HEK293 (cell line): ENCODE measurements at regions not wholly inside any gene's neighbourhood (a gene's known extent, or its start where the extent isn't known, plus 50 kb on each side); places are given as distances from the start of the nearest gene placed in this dataset.
A peak's percentile ranks its signal among the peaks of the same experiment; 100 is the strongest.

Source experiments
- CTCF ChIA-PET: fragments of 350-600 bp; formaldehyde crosslinking; extraction: SDS; loops from one replicate; lab custom pipeline; 2021; ENCODE audit warnings: antibody characterized with exemption; lab: Yijun Ruan, JAX
- POLR2A ChIA-PET: fragments of 300-600 bp; formaldehyde crosslinking; extraction: SDS; loops from one replicate; lab custom pipeline; 2020; ENCODE audit warnings: antibody characterized with exemption, inconsistent platforms; lab: Yijun Ruan, JAX
- H3K27ac ChIP-seq: fragments of 200-500 bp; sonication (Bioruptor generic); 2 replicates; pipeline ENCODE4 v1.5.1; 2014; ENCODE audit warnings: low read depth, low read length, control low read depth, inconsistent platforms; ENCODE audit errors: extremely low read depth
- H3K36me3 ChIP-seq, 2 experiments: fragments of 200-500 bp in 1 of 2; sonication (Bioruptor generic) in 1 of 2; 1 replicate in 1 of 2; 2 replicates in 1 of 2; pipeline ENCODE4 v1.5.1; 2014 to 2017; ENCODE audit warnings: inconsistent platforms in 2 of 2, low read length in 2 of 2; ENCODE audit not compliant: control insufficient read depth in 2 of 2, insufficient read depth in 1 of 2
- H3K4me1 ChIP-seq: fragments of 200-500 bp; sonication (Bioruptor generic); 2 replicates; pipeline ENCODE4 v1.5.1; 2014; ENCODE audit warnings: mild to moderate bottlenecking, low read length, inconsistent platforms; ENCODE audit not compliant: control insufficient read depth, insufficient read depth
- H3K4me3 ChIP-seq: 2 replicates; pipeline ENCODE4 v1.5.1; 2011; ENCODE audit warnings: low read depth, mild to moderate bottlenecking, control low read depth, low read length, moderate library complexity
- H3K9me3 ChIP-seq: fragments of 200-500 bp; sonication (Bioruptor generic); 2 replicates; pipeline ENCODE4 v1.5.1; 2014; ENCODE audit warnings: low read depth, low read length, inconsistent platforms; ENCODE audit not compliant: control insufficient read depth, insufficient read depth
- BCL11A ChIP-seq: fragments of 450-650 bp; formaldehyde crosslinking; IDR thresholded peaks from 2 replicates; pipeline ENCODE4 v1.5.1; 2016; ENCODE audit warnings: low read depth, missing biosample characterization, missing genetic modification characterization
- GFI1B ChIP-seq: fragments of 450-650 bp; formaldehyde crosslinking; IDR thresholded peaks from 2 replicates; pipeline ENCODE4 v1.5.1; 2016; ENCODE audit warnings: missing biosample characterization, missing genetic modification characterization
- GLI4 ChIP-seq: fragments of 450-650 bp; formaldehyde crosslinking; IDR thresholded peaks from 2 replicates; pipeline ENCODE4 v1.5.1; 2016; ENCODE audit warnings: missing biosample characterization, missing genetic modification characterization
- IKZF3 ChIP-seq: fragments of 450-650 bp; IDR thresholded peaks from 2 replicates; pipeline ENCODE4 v1.5.0; 2018; ENCODE audit warnings: missing biosample characterization, mild to moderate bottlenecking, missing genetic modification characterization, moderate library complexity
- KLF1 ChIP-seq: fragments of 450-650 bp; formaldehyde crosslinking; IDR thresholded peaks from 2 replicates; pipeline ENCODE4 v1.5.1; 2016; ENCODE audit warnings: missing biosample characterization, missing genetic modification characterization
- KLF8 ChIP-seq: fragments of 450-650 bp; formaldehyde crosslinking; IDR thresholded peaks from 2 replicates; pipeline ENCODE4 v1.5.1; 2016; ENCODE audit warnings: missing biosample characterization, missing genetic modification characterization
- OSR2 ChIP-seq: fragments of 450-650 bp; formaldehyde crosslinking; IDR thresholded peaks from 2 replicates; pipeline ENCODE4 v1.5.1; 2016; ENCODE audit warnings: missing biosample characterization, missing genetic modification characterization
- SCRT1 ChIP-seq: fragments of 450-650 bp; formaldehyde crosslinking; IDR thresholded peaks from 2 replicates; pipeline ENCODE4 v1.5.1; 2016; ENCODE audit warnings: missing biosample characterization, missing genetic modification characterization, borderline replicate concordance
- SCRT2 ChIP-seq: fragments of 450-650 bp; formaldehyde crosslinking; IDR thresholded peaks from 2 replicates; pipeline ENCODE4 v1.5.1; 2016; ENCODE audit warnings: missing biosample characterization, missing genetic modification characterization
- SP3 ChIP-seq: fragments of 450-650 bp; formaldehyde crosslinking; IDR thresholded peaks from 2 replicates; pipeline ENCODE4 v1.5.1; 2016; ENCODE audit warnings: missing biosample characterization, missing genetic modification characterization
- YY1 ChIP-seq: fragments of 450-650 bp; formaldehyde crosslinking; IDR thresholded peaks from 2 replicates; pipeline ENCODE4 v1.5.1; 2018; ENCODE audit warnings: missing biosample characterization, missing genetic modification characterization
- ZBTB48 ChIP-seq: fragments of 450-650 bp; formaldehyde crosslinking; IDR thresholded peaks from 2 replicates; pipeline ENCODE4 v1.5.1; 2016; ENCODE audit warnings: missing biosample characterization, missing genetic modification characterization
- ZFP37 ChIP-seq: fragments of 450-650 bp; formaldehyde crosslinking; IDR thresholded peaks from 2 replicates; pipeline ENCODE4 v1.5.1; 2016; ENCODE audit warnings: missing biosample characterization, missing genetic modification characterization
- ZFP41 ChIP-seq: fragments of 450-650 bp; formaldehyde crosslinking; IDR thresholded peaks from 2 replicates; pipeline ENCODE4 v1.5.1; 2016; ENCODE audit warnings: missing biosample characterization, missing genetic modification characterization, borderline replicate concordance
- ZNF138 ChIP-seq: fragments of 450-650 bp; formaldehyde crosslinking; IDR thresholded peaks from 2 replicates; pipeline ENCODE4 v1.5.1; 2016; ENCODE audit warnings: missing biosample characterization, missing genetic modification characterization, borderline replicate concordance
- ZNF174 ChIP-seq: fragments of 450-650 bp; formaldehyde crosslinking; IDR thresholded peaks from 2 replicates; pipeline ENCODE4 v1.5.0; 2017; ENCODE audit warnings: missing biosample characterization, mild to moderate bottlenecking, missing genetic modification characterization
- ZNF221 ChIP-seq: fragments of 450-650 bp; formaldehyde crosslinking; IDR thresholded peaks from 2 replicates; pipeline ENCODE4 v1.5.1; 2017; ENCODE audit warnings: missing biosample characterization, missing genetic modification characterization, borderline replicate concordance
- ZNF274 ChIP-seq, 2 experiments: fragments of 200-500 bp in 1 of 2; fragments of 450-650 bp in 1 of 2; sonication (Bioruptor generic) in 1 of 2; formaldehyde crosslinking in 1 of 2; IDR thresholded peaks; 2 replicates each; pipeline versions ENCODE4 v1.5.1 to v1.6.1; 2014 to 2016; ENCODE audit warnings: borderline replicate concordance in 1 of 2, inconsistent platforms in 1 of 2, low read length in 1 of 2, missing biosample characterization in 1 of 2, missing genetic modification characterization in 1 of 2
- ZNF350 ChIP-seq: fragments of 450-650 bp; formaldehyde crosslinking; IDR thresholded peaks from 2 replicates; pipeline ENCODE4 v1.5.0; 2017; ENCODE audit warnings: missing biosample characterization, mild to moderate bottlenecking, missing genetic modification characterization
- ZNF423 ChIP-seq: fragments of 450-650 bp; formaldehyde crosslinking; IDR thresholded peaks from 2 replicates; pipeline ENCODE4 v1.5.1; 2016; ENCODE audit warnings: missing biosample characterization, missing genetic modification characterization
- ZNF529 ChIP-seq: fragments of 450-650 bp; formaldehyde crosslinking; IDR thresholded peaks from 2 replicates; pipeline ENCODE4 v1.5.1; 2017; ENCODE audit warnings: missing genetic modification characterization, missing biosample characterization; ENCODE audit not compliant: insufficient replicate concordance
- ZNF610 ChIP-seq: fragments of 450-650 bp; formaldehyde crosslinking; IDR thresholded peaks from 2 replicates; pipeline ENCODE4 v1.5.1; 2016; ENCODE audit warnings: missing biosample characterization, missing genetic modification characterization, borderline replicate concordance
- ZNF621 ChIP-seq: fragments of 450-650 bp; formaldehyde crosslinking; IDR thresholded peaks from 2 replicates; pipeline ENCODE4 v1.5.1; 2017; ENCODE audit warnings: missing biosample characterization, missing genetic modification characterization
- ZNF629 ChIP-seq: fragments of 450-650 bp; formaldehyde crosslinking; IDR thresholded peaks from 2 replicates; pipeline ENCODE4 v1.5.1; 2017; ENCODE audit warnings: missing biosample characterization, missing genetic modification characterization
- ZNF664 ChIP-seq: fragments of 450-650 bp; formaldehyde crosslinking; IDR thresholded peaks from 2 replicates; pipeline ENCODE4 v1.5.1; 2016; ENCODE audit warnings: missing biosample characterization, missing genetic modification characterization
- ZNF785 ChIP-seq: fragments of 450-650 bp; formaldehyde crosslinking; IDR thresholded peaks from 2 replicates; pipeline ENCODE4 v1.5.1; 2016; ENCODE audit warnings: missing biosample characterization, missing genetic modification characterization
- TF ChIP-seq, protein P1 (sequence below): fragments of 450-650 bp; formaldehyde crosslinking; IDR thresholded peaks from 2 replicates; pipeline ENCODE4 v1.5.1; 2016; ENCODE audit warnings: missing biosample characterization, missing genetic modification characterization
- TF ChIP-seq, protein P2 (sequence below): fragments of 450-650 bp; formaldehyde crosslinking; IDR thresholded peaks from 2 replicates; pipeline ENCODE4 v1.5.1; 2016; ENCODE audit warnings: missing biosample characterization, missing genetic modification characterization

DNA sequence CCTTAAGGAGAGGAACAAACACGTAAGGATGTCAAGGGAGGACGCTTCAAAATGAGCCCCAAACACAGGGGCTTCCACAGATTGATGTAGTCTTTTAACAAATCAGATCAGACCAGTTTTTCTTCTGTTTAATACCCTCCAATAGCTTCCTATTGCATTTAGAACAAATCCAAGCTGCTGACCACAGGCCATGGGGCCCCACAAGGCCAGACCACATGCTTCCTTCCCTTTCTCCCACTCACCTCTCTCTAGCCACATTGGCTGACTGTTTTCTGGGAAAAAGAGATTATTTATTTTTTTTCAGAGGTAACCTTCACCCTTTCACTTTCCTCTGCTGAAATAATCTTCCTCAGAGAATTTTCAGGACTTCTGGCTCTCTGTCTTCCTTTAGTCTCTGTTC, 380.6 kb downstream of the SIPA1L2 start (continued):
- no peak for TF ChIP-seq ZNF174 (tag by site-specific recombination)
- TF ChIP-seq, protein P1, sequence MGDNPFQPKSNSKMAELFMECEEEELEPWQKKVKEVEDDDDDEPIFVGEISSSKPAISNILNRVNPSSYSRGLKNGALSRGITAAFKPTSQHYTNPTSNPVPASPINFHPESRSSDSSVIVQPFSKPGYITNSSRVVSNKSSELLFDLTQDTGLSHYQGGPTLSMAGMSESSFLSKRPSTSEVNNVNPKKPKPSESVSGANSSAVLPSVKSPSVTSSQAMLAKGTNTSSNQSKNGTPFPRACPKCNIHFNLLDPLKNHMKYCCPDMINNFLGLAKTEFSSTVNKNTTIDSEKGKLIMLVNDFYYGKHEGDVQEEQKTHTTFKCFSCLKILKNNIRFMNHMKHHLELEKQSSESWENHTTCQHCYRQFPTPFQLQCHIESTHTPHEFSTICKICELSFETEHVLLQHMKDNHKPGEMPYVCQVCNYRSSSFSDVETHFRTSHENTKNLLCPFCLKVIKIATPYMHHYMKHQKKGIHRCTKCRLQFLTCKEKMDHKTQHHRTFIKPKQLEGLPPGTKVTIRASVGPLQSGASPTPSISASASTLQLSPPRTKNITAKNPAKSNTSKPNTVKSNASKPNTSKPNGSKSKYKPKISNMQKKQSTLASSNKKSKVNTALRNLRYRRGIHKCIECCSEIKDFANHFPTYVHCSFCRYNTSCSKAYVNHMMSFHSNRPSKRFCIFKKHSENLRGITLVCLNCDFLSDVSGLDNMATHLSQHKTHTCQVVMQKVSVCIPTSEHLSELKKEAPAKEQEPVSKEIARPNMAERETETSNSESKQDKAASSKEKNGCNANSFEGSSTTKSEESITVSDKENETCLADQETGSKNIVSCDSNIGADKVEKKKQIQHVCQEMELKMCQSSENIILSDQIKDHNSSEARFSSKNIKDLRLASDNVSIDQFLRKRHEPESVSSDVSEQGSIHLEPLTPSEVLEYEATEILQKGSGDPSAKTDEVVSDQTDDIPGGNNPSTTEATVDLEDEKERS = no peak
- TF ChIP-seq IKZF3 (tag by site-specific recombination) = no peak
- no peak for TF ChIP-seq ZFP37 (tag by site-specific recombination)
- TF ChIP-seq KLF8 (tag by site-specific recombination) = no peak
- no peak for TF ChIP-seq ZNF785

DNA sequence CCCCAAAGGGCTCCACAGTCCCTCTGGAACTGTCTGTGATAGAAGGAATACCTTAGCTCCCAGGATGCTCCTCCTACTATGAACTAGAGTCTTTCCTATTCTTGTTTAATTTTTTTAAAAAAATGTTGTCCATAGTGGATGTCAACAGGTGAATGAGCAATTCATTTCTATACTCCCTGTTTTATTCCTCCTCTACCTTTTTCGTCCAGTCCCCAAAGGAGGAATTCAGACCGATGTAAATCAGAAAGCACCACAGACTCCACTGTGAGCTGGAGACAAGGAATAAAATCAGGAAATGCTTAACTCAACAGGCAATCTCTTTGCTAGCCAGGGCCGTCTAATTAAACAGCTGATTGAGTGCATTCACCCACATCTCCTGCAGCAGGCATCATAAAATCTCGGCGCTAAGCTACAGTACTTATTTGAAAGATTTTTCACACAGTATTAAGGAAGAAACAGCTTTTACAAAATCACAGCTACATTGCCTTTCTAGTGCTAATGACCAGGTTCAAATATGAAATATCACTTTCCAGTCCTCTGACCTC, 381.6 kb downstream of the SIPA1L2 start:
- Histone ChIP-seq H3K9me3 (no peaks in the 10 kb centered on the region), H3K4me3 (no peak overlapping the region), H3K4me1 (no peaks in the 10 kb centered on the region), H3K36me3 (no peaks in the 10 kb centered on the region)
- POLR2A ChIA-PET = no interaction called here
- TF ChIP-seq GFI1B (tag by site-specific recombination) (peak; percentile 20; the same call in 1 of the 2 replicates), YY1 (tag by site-specific recombination) (no peak), SCRT2 (peak; percentile 90), BCL11A (tag by site-specific recombination) (no peak), GLI4 (no peak), SCRT1 (tag by site-specific recombination) (peak; percentile 71)
- TF ChIP-seq, all 188 proteins: peak for 3
- H3K27ac ChIP-seq = no peak overlapping the region
- CTCF ChIA-PET = interaction anchor here (0.6 to 1.0 kb wide), 2 partner anchors 12 to 68 kb away, joined by 3 to 4 read pairs; no protein-coding TSS in a partner anchor

DNA sequence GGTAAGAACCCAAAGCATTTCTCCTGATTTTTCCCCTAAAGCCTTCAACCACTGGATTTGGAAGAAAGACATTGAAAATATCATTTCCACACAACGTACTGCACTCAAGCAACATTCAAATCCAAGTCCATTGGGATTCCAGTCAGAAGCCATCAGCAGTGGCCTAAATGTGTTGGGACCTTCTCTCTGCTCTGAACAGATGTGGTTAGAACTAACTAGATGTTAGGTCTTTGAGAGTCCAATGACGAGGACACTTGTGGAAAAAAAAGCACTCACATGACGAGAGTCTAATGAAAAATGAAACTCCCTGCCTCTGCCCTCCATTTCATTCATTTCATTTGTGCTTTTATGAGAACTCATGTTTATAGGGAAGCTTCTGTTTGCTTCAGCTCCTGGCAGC, 382.3 kb downstream of the SIPA1L2 start:
- no peaks in the 10 kb centered on the region for H3K9me3 ChIP-seq
- H3K27ac ChIP-seq = no peak overlapping the region
- ChIA-PET CTCF (no interaction called here), POLR2A (no interaction called here)
- H3K4me1 ChIP-seq = no peaks in the 10 kb centered on the region
- TF ChIP-seq ZNF529 (tag by site-specific recombination) (no peak), OSR2 (0 out of 2 replicates have a peak, but pooled peaks have one; percentile 33)
- H3K4me3 ChIP-seq = no peak overlapping the region
- no peaks in the 10 kb centered on the region for H3K36me3 ChIP-seq

DNA sequence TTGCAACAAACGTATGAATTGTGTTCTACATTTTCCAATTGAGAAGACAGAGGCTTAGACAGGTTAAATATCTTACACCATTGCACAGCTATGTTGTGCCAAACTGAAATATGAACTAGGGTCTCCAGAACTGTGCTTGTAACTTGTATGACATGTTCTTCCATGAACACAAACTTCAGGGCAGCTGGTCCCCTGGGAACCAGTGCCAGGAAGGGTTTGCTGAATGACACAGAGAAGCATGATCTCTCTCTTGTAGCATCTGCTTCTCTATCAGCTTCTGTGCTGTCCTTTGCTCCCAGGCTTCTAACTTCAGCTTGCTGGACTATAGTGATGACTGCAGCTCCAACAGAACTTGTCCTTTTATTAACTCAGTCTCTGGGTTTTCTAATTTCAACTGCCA, 385.5 kb downstream of the SIPA1L2 start:
- ChIA-PET CTCF (interaction anchor here (0.6 kb wide), 1 partner anchor 301 kb away, joined by 3 read pairs; no protein-coding TSS in a partner anchor), POLR2A (no interaction called here)
- Histone ChIP-seq H3K4me3 (no peak overlapping the region), H3K27ac (no peak overlapping the region), H3K9me3 (no peaks in the 10 kb centered on the region), H3K36me3 (no peaks in the 10 kb centered on the region), H3K4me1 (peaks cover 9% of the 10 kb centered on the region; the same call in 1 of the 2 replicates)
- TF ChIP-seq ZBTB48 (tag by site-specific recombination) (no peak), ZNF274 (IDR thresholded peaks at IDR 0.05; ENCODE audit: low read length) (no peak), ZNF274 (tag by site-specific recombination; IDR thresholded peaks at IDR 0.05; ENCODE audit: borderline replicate concordance) (no peak), ZNF610 (tag by site-specific recombination) (no peak), KLF1 (tag by site-specific recombination) (no peak), ZNF138 (tag by site-specific recombination) (no peak), ZNF664 (no peak), ZNF221 (tag by site-specific recombination) (no peak), ZNF350 (tag by site-specific recombination) (no peak), SP3 (no peak), ZNF629 (tag by site-specific recombination) (no peak), ZNF423 (tag by site-specific recombination) (no peak), ZFP41 (tag by site-specific recombination) (no peak), ZNF621 (tag by site-specific recombination) (no peak)
- TF ChIP-seq, protein P2, sequence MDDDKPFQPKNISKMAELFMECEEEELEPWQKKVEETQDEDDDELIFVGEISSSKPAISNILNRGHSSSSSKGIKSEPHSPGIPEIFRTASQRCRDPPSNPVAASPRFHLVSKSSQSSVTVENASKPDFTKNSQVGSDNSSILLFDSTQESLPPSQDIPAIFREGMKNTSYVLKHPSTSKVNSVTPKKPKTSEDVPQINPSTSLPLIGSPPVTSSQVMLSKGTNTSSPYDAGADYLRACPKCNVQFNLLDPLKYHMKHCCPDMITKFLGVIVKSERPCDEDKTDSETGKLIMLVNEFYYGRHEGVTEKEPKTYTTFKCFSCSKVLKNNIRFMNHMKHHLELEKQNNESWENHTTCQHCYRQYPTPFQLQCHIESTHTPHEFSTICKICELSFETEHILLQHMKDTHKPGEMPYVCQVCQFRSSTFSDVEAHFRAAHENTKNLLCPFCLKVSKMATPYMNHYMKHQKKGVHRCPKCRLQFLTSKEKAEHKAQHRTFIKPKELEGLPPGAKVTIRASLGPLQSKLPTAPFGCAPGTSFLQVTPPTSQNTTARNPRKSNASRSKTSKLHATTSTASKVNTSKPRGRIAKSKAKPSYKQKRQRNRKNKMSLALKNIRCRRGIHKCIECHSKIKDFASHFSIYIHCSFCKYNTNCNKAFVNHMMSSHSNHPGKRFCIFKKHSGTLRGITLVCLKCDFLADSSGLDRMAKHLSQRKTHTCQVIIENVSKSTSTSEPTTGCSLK (tag by site-specific recombination) = no peak
